SIG-M5 treated with dmso at 0.1 percent for 504 hours (cell line): ENCODE measurements at regions not wholly inside any gene's neighbourhood (a gene's known extent, or its start where the extent isn't known, plus 50 kb on each side); places are given as distances from the start of the nearest gene placed in this dataset.

Experiments used
- DNase-seq: peaks from one replicate; lab custom pipeline; 2025; ENCODE audit not compliant: unreplicated experiment; lab: John Stamatoyannopoulos, UW

- DNase-seq: no peak
Observed at GRCh38 chr7:130878785-130879184, 144.8 kb upstream of the KLF14 start.

DNA sequence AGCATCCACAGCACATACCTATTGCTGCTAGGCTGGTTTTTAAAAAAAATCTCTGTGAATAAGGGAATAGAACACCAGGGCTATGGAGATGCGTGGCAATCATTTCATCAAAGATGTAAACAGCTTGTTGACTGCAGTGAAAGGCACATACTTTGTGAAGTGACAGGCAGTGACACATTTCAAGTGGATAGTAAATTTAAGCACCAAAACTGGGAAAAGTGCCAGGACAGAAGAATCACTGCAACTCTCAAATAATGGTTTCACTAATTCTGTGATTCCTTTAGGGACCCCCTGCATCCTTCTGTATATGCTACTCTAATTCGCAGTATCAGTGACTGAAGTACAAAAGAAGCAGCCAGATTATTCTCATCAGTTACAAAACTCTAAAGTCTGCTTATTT lies 145.2 kb upstream of the KLF14 start:
- DNase-seq: no peak

DNA sequence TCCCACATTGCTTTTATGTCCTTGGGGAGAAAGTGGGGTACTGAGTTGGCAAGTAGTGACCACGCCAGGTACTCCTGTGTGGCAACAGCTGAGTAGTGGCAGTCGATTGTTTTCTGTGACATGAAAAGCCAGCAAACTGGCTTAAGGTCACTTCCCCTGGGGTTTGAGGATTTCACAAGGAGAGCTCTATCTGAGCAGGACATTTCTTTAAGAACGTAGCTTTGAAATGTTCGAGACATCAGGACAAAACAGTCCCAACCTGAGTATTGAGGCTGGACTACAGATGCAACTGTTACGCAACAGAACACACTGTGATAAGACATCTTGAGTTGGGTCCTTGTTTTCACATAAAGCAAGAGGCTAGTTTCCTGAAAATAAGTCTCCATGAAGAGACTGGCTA lies 146.7 kb upstream of the KLF14 start:
- no peak for DNase-seq

- no peak for DNase-seq
Observed at GRCh38 chr7:130881091-130881798, 147.2 kb upstream of the KLF14 start.

DNA sequence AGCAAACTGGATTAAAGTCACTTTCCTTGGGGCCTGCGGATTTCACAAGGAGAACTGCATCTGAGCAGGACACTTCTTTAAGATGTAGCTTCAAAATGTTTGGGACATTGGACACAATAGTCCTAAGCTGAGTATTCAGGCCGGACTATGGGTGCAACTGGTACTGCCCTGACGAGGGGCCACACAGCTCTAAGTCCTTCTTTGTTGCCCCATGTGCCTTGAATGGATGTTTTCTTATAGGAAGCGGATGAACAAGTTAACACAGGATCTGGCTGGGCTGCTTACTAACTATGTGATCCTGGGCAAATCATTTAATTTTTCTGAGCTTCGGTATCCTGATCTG lies 147.8 kb upstream of the KLF14 start:
- no peak for DNase-seq

- no peak for DNase-seq
Observed at GRCh38 chr7:130882396-130882795, 148.4 kb upstream of the KLF14 start.

GRCh38 chr7:130883928-130884327 lies 149.9 kb upstream of the KLF14 start:
- no peak for DNase-seq

GRCh38 chr7:130884437-130885417 lies 150.7 kb upstream of the KLF14 start:
- no peak for DNase-seq

DNA sequence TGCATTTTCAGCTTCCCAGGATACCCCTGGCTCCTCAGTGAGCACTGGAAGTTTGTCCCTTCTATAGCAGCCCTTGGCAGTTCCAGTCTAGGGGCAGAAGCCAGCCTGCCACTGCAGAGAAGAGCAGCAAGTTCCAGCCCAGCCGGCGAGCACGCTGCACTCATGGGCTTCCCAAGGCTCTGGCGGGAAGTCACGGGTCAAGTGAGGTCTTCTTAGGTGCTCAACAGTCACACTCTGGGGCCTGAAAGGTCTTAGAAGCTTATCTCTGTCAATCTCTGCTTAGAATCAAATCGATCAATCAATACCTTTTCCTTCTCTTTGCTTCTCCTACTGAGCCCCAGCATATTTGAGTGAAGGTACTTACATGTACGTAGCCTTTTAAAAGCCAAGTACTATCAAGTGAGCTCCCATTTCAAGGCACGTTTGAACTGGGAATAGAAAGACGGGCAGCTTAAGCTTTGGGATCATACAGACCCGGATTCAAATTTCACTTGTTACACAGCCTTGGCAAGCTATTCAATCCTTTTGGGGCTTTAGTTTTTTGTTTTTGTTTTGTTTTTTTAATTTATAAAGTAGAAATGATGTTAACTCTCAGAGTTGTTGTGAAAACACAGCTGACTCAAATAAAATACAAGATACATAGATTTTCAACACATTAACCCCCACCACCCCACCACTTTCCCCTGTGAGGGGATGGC lies 152.6 kb upstream of the KLF14 start:
- no peak for DNase-seq

- no peak for DNase-seq
Observed at GRCh38 chr7:130887182-130887956, 153.4 kb upstream of the KLF14 start.

- DNase-seq: no peak
Observed at GRCh38 chr7:130887957-130888371, 154.0 kb upstream of the KLF14 start.

DNA sequence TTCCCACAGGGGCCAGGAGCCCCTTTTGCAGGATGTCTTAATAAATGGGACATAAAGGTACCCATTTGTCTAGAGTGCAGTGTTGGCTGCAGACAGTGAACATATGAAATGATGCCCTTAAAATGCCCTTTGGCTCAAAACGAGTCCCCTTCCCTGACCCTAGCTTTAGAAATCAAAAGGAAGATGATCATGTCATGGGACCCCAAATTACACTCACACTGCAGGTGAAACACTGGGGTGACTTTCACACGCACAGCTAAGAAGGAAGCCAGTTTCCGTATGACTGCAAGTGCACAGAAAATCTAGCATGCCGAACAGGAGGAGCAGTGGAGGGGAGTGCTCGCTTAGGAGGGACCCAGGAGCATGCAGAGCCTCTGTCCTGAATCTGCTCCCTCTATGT lies 154.5 kb upstream of the KLF14 start:
- no peak for DNase-seq

DNA sequence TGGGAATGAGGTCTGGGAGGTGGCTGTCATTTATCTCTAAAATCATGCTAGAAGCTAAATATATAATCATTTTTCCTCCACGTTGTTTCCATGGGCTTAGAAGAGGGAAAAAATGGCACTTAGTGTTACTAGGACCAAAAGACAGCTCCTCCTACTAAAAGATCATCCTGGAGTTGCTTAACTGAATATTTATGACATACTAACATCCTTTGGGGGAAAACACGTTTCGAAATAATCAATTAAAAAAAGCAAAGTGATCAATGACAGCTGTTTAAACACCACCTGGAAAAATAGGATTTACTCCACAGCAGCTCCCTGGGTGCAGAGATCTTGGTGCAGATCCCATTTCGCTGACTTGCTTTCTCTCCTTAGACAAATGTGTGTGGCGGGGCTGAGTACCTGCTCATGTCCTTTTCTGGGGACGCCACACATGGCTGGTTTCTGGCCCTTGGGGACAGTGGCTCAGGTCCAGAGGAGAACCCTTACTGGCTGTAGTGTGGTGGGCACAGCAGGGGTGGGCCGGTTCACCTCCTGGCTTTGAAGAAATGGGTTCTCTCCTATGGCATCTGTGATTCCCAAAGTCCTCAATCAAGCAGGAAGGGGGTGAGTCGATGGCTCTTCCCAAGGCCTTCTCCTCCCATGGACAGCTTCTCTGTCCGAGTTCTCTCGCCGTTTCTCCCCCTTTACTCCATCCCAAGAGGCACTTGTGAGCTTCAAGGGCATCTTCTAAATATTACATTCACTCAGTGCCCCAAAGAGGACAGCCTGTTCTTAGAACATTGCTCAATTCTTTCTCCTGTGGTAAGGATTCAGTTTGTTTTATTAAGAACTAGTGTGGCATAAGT lies 156.4 kb upstream of the KLF14 start:
- no peak for DNase-seq

- no peak for DNase-seq
Observed at GRCh38 chr7:130891254-130892094, 157.5 kb upstream of the KLF14 start.

DNA sequence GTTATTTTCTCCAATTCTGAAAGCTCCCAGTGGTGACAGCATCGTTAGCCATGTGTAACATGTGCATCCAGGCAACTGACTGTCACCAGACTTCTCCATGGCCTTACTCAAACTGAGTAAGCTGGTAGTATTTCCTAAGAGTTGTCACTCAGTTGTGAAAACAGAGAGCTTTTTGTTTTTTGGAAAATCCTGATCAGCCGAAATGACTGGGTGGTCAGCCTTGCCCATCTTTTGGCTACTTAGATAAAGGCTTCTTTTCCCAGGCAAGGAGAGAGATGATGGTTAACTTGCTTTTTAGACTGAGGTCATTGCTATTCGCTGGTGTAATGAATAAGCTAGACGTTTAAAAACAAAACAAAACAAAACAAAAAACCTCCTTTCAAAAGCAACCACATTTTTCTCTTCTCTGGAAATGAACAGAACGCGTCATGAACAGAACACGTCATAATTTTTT lies 159.5 kb upstream of the KLF14 start:
- DNase-seq: no peak

DNA sequence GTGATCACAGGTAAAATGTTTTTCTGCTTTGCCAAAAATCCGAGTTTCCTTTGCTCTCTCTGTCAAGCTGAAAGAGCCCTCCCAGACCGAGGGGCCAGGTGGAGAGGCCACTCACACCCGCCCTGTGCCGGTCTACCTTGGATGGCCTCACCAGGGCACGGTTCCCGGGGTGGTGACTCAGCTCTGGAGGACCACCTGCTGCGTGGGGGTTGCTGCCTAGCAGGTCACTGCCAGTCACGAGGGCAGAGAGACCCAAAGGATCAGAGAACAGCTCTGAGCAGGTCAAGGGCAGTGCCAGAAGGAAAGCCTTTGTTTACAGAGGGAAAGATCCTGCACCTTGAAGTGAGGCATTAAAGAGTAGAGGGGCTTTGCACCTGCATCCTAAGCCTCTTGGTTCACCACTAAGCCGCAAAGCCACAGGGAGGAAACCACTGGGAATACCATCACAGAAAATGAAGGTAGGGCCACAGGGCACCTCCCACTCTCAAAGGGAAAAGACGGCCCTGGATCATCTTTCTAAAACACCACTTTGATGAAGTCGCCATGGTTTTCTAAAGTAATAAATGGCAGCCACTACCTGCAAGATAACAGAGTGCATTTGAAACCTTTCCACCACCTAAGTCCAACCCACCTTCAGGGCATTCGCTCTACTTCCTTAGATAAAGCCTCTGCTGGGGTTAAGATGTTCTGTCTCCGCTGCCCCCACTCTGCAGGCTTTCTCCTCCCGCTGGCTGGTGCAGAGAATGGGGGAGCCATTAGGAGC lies 160.3 kb upstream of the KLF14 start:
- no peak for DNase-seq

DNA sequence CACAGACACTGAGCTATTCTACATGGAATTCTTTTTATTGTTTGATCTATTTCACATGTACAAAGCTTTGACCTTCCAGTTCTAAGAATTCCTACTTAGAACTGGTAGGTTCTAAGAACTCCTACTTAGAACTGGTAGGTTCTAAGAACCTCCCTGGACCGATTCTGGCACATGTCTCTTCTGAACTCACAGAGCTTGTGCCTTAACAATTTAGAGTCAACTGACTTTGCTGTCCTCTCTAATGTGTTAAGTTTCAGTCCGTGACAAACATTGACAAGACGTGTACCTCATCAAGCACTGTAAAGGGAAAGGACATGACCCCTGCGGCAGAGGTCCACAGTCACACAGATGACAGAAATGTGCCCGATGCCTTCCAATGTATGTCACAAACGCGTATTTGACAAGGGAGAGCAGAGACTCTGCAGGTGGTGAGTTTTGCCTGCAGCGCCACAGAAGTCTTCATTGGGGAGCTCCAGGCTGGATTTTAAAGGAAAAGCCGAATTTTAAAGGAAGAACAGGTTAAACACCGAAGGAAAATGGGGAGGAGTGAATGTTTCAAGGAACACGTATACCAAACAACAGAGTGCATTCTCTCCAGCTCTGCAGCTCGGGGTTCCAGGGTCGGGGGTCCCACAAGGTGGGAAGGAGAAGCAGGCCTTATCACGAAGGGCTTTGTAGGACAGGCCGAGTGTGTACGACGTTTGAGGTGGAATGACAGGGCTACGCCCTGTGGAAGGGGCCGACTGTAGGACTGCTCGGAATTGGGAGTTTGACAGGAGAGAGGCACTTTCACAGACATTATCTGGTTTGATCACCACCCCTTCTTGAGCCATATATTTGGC lies 161.1 kb upstream of the KLF14 start:
- DNase-seq: no peak
